B cell (primary cell): ENCODE measurements at regions not wholly inside any gene's neighbourhood (a gene's known extent, or its start where the extent isn't known, plus 50 kb on each side); places are given as distances from the start of the nearest gene placed in this dataset.

Source experiments
- CTCF ChIP-seq: fragments of 200-600 bp; IDR thresholded peaks from one replicate; pipeline ENCODE4 v1.8.0; 2022; ENCODE audit warnings: antibody characterized with exemption, mild to moderate bottlenecking
- EZH2 ChIP-seq: IDR thresholded peaks from 2 replicates; pipeline ENCODE4 v1.6.1; 2012; ENCODE audit warnings: borderline replicate concordance, low read depth, mild to moderate bottlenecking, moderate library complexity, low read length; ENCODE audit not compliant: insufficient read depth, poor library complexity, severe bottlenecking

GRCh38 chr3:141682007-141682406 lies 56.1 kb upstream of the RNF7 start:
- no peak for TF ChIP-seq CTCF
- TF ChIP-seq EZH2, result no peak
